ENCODE measurements at regions not wholly inside any gene's neighbourhood (a gene's known extent, or its start where the extent isn't known, plus 50 kb on each side); places are given as distances from the start of the nearest gene placed in this dataset.

DNA sequence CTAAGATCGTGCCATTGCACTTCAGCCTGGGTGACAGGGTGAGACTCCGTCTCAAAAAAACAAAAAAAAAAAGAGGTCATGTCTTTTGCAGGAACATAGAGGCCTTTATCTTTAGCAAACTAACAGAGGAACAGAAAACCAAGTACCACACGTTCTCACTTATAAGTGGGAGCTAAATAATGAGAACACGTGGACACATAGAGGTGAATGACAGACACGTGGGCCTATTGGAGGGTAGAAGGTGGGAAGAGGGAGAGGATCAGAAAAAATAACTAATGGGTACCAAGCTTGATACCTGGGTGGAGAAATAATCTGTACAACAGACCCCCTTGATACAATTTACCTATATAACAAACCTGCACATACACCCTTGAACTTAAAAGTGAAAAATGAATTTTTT lies 401.4 kb upstream of the NAALADL2 start:
- TF ChIP-seq, protein P1, sequence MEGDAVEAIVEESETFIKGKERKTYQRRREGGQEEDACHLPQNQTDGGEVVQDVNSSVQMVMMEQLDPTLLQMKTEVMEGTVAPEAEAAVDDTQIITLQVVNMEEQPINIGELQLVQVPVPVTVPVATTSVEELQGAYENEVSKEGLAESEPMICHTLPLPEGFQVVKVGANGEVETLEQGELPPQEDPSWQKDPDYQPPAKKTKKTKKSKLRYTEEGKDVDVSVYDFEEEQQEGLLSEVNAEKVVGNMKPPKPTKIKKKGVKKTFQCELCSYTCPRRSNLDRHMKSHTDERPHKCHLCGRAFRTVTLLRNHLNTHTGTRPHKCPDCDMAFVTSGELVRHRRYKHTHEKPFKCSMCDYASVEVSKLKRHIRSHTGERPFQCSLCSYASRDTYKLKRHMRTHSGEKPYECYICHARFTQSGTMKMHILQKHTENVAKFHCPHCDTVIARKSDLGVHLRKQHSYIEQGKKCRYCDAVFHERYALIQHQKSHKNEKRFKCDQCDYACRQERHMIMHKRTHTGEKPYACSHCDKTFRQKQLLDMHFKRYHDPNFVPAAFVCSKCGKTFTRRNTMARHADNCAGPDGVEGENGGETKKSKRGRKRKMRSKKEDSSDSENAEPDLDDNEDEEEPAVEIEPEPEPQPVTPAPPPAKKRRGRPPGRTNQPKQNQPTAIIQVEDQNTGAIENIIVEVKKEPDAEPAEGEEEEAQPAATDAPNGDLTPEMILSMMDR (conservative IDR thresholded peaks at IDR 0.05; ENCODE audit: low read length) = no peak
- TF ChIP-seq EZH2phosphoT487 (IDR thresholded peaks at IDR 0.05; ENCODE audit: borderline replicate concordance) = no peak

All from Loucy (cell line).